ENCODE measurements at regions not wholly inside any gene's neighbourhood (a gene's known extent, or its start where the extent isn't known, plus 50 kb on each side); places are given as distances from the start of the nearest gene placed in this dataset.
"Not testable (repeated sequence)": the region's sequence is repeated elsewhere in the genome, so short reads cannot be mapped to it uniquely, and the experiment has no call there.

GRCh38 chr2:76157531-76157930 lies 446.8 kb upstream of the GCFC2 start:
- Histone ChIP-seq H3K36me3 (ENCODE audit: control insufficient read depth, insufficient read depth, low read length) (no peaks in the 10 kb centered on the region), H3K9me3 (ENCODE audit: control insufficient read depth, insufficient read depth, low read depth, low read length) (no peaks in the 10 kb centered on the region), H3K4me3 (ENCODE audit: low read depth in 2 of 2, low read length in 2 of 2) (no peak overlapping the region), H3K4me1 (ENCODE audit: control insufficient read depth, insufficient read depth, low read length) (no peaks in the 10 kb centered on the region), H3K27me3 (ENCODE audit: control insufficient read depth, insufficient read depth, low read length) (no peaks in the 10 kb centered on the region), H3K27ac (ENCODE audit: low read length) (no peak overlapping the region)
- BruUV-seq (replicated peaks), result no TSS peak
- ChIA-PET CTCF (no interaction called here), POLR2A (no interaction called here)
- ATAC-seq, result no peak
- intact Hi-C loops (cut with micrococcal nuclease; ENCODE audit: unreplicated experiment) (no loop called here), in situ Hi-C loops (cut with HindIII; ENCODE audit: low pct_unique_long_range_greater_than_20kb, low sequenced_read_pairs) (no loop called here)
- TF ChIP-seq CTCF (IDR thresholded peaks at IDR 0.05), result no peak
- no peak for TF ChIP-seq POLR2AphosphoS5 (IDR thresholded peaks at IDR 0.05; ENCODE audit: low read depth, low read length)
- DNase-seq (ENCODE audit: low read depth, low spot score), result no peak

- H3K9me3 ChIP-seq (ENCODE audit: control insufficient read depth, insufficient read depth, low read depth, low read length), result no peaks in the 10 kb centered on the region
- in situ Hi-C loops (cut with HindIII; ENCODE audit: low pct_unique_long_range_greater_than_20kb, low sequenced_read_pairs) (no loop called here), intact Hi-C loops (cut with micrococcal nuclease; ENCODE audit: unreplicated experiment) (no loop called here)
- no peaks in the 10 kb centered on the region for H3K36me3 ChIP-seq (ENCODE audit: control insufficient read depth, insufficient read depth, low read length)
- CTCF ChIA-PET, result no interaction called here
- no peak overlapping the region for H3K27ac ChIP-seq (ENCODE audit: low read length)
- TF ChIP-seq REST (IDR thresholded peaks at IDR 0.05; ENCODE audit: insufficient read depth in 1 of 2, low read depth in 2 of 2, low read length in 1 of 2) (no peak), SIN3A (IDR thresholded peaks at IDR 0.05; ENCODE audit: borderline replicate concordance, insufficient read depth, low read depth, low read length) (no peak), TCF7L2 (IDR thresholded peaks at IDR 0.05; ENCODE audit: low read depth, low read length) (no peak), CTCF (IDR thresholded peaks at IDR 0.05) (no peak), POLR2AphosphoS5 (IDR thresholded peaks at IDR 0.05; ENCODE audit: low read depth, low read length) (no peak)
- no peak overlapping the region for H3K4me3 ChIP-seq (ENCODE audit: low read depth in 2 of 2, low read length in 2 of 2)
- no peaks in the 10 kb centered on the region for H3K4me1 ChIP-seq (ENCODE audit: control insufficient read depth, insufficient read depth, low read length)
- DNase-seq (ENCODE audit: low read depth, low spot score) (no peak), ATAC-seq (no peak)
- POLR2A ChIA-PET, result no interaction called here
- no TSS peak for BruUV-seq (replicated peaks)
- no peaks in the 10 kb centered on the region for H3K27me3 ChIP-seq (ENCODE audit: control insufficient read depth, insufficient read depth, low read length)
Measured at GRCh38 chr2:76154981-76155380, 444.3 kb upstream of the GCFC2 start.

GRCh38 chr2:76149846-76150245 lies 439.1 kb upstream of the GCFC2 start:
- ChIA-PET POLR2A (no interaction called here), CTCF (interaction anchor here (0.6 kb wide), 1 partner anchor 420 kb away, joined by 3 read pairs; no protein-coding TSS in a partner anchor)
- 0 out of 2 replicates have a peak, but pooled peaks cover 5% of the 10 kb centered on the region for H3K9me3 ChIP-seq (ENCODE audit: control insufficient read depth, insufficient read depth, low read depth, low read length)
- BruUV-seq (replicated peaks), result no TSS peak
- no peaks in the 10 kb centered on the region for H3K27me3 ChIP-seq (ENCODE audit: control insufficient read depth, insufficient read depth, low read length)
- in situ Hi-C loops (cut with HindIII; ENCODE audit: low pct_unique_long_range_greater_than_20kb, low sequenced_read_pairs), result no loop called here
- no peaks in the 10 kb centered on the region for H3K36me3 ChIP-seq (ENCODE audit: control insufficient read depth, insufficient read depth, low read length)
- ATAC-seq, result no peak
- TF ChIP-seq CTCF (IDR thresholded peaks at IDR 0.05), result no peak
- no peak overlapping the region for H3K4me3 ChIP-seq (ENCODE audit: low read depth in 2 of 2, low read length in 2 of 2)
- H3K27ac ChIP-seq (ENCODE audit: low read length), result no peak overlapping the region
- DNase-seq (ENCODE audit: low read depth, low spot score), result no peak
- H3K4me1 ChIP-seq (ENCODE audit: control insufficient read depth, insufficient read depth, low read length), result no peaks in the 10 kb centered on the region
- intact Hi-C loops (cut with micrococcal nuclease; ENCODE audit: unreplicated experiment), result no loop called here

- H3K9me3 ChIP-seq (ENCODE audit: control insufficient read depth, insufficient read depth, low read depth, low read length); in situ Hi-C loops (cut with HindIII; ENCODE audit: low pct_unique_long_range_greater_than_20kb, low sequenced_read_pairs): not testable (repeated sequence)
Measured at GRCh38 chr2:76139303-76139702, 428.6 kb upstream of the GCFC2 start.

More at GRCh38 chr2:76139303-76139702, 428.6 kb upstream of the GCFC2 start:
- ATAC-seq; BruUV-seq (replicated peaks); POLR2A ChIA-PET; H3K27me3 ChIP-seq (ENCODE audit: control insufficient read depth, insufficient read depth, low read length); H3K4me3 ChIP-seq (ENCODE audit: low read depth in 2 of 2, low read length in 2 of 2); H3K36me3 ChIP-seq (ENCODE audit: control insufficient read depth, insufficient read depth, low read length); DNase-seq (ENCODE audit: low read depth, low spot score); H3K4me1 ChIP-seq (ENCODE audit: control insufficient read depth, insufficient read depth, low read length); H3K27ac ChIP-seq (ENCODE audit: low read length); intact Hi-C loops (cut with micrococcal nuclease; ENCODE audit: unreplicated experiment); CTCF ChIA-PET: not testable (repeated sequence)

All from Panc1 (cell line).